Colonic mucosa (tissue), 4 donors: ENCODE measurements at regions not wholly inside any gene's neighbourhood (a gene's known extent, or its start where the extent isn't known, plus 50 kb on each side); places are given as distances from the start of the nearest gene placed in this dataset.

Experiments used
- DNase-seq: peaks from one replicate; pipeline ENCODE4 v3.0.0-alpha.2; 2020
- H3K27ac ChIP-seq: fragments of 200-600 bp; one replicate; pipeline ENCODE4 v1.8.0; 2021
- H3K27me3 ChIP-seq: fragments of 200-600 bp; one replicate; pipeline ENCODE4 v1.8.0; 2021
- H3K36me3 ChIP-seq: fragments of 200-600 bp; one replicate; pipeline ENCODE4 v1.8.0; 2021
- H3K4me1 ChIP-seq: fragments of 200-600 bp; one replicate; pipeline ENCODE4 v1.8.0; 2021; ENCODE audit warnings: mild to moderate bottlenecking
- H3K4me3 ChIP-seq: fragments of 200-600 bp; one replicate; pipeline ENCODE4 v1.8.0; 2021
- H3K9ac ChIP-seq, 2 donors: one replicate each; pipeline ENCODE4 v1.7.0; 2013; ENCODE audit warnings: control low read depth in 2 of 2, low read depth in 2 of 2, low read length in 2 of 2
- H3K9me3 ChIP-seq: fragments of 200-600 bp; one replicate; pipeline ENCODE4 v1.8.0; 2021
- CTCF ChIP-seq: fragments of 200-600 bp; IDR thresholded peaks from one replicate; pipeline ENCODE4 v1.8.0; 2022; ENCODE audit warnings: antibody characterized with exemption, mild to moderate bottlenecking
- intact Hi-C: fragments of 100-400 bp; cut with DNase I; formaldehyde crosslinking; loops from one replicate; pipeline ENCODE4 v1.14.1; 2022
- donor health status: healthy.
- donor health status: DM: no; HTN: no; CAD: no.
- donor health status: DM: no; HTN: no; CAD: no.

GRCh38 chr2:47234456-47234855, 58.1 kb upstream of the CALM2 start:
- no peak overlapping the region for H3K9ac ChIP-seq

GRCh38 chr2:47232738-47233415, 56.6 kb upstream of the CALM2 start:
- Histone ChIP-seq H3K9ac (no peak overlapping the region), H3K4me3 (no peak overlapping the region), H3K4me1 (no peaks in the 10 kb centered on the region), H3K27ac (no peak overlapping the region), H3K36me3 (no peaks in the 10 kb centered on the region), H3K27me3 (no peaks in the 10 kb centered on the region), H3K9me3 (no peaks in the 10 kb centered on the region)
- no peak for DNase-seq
- intact Hi-C loops, result no loop called here
- TF ChIP-seq CTCF, result no peak

More at GRCh38 chr2:47234456-47234855, 58.1 kb upstream of the CALM2 start:
- DNase-seq, result no peak
- Histone ChIP-seq H3K36me3 (no peaks in the 10 kb centered on the region), H3K4me1 (no peaks in the 10 kb centered on the region), H3K27me3 (no peaks in the 10 kb centered on the region), H3K9me3 (no peaks in the 10 kb centered on the region), H3K4me3 (no peak overlapping the region), H3K27ac (no peak overlapping the region)
- TF ChIP-seq CTCF, result no peak
- intact Hi-C loops, result no loop called here

- Histone ChIP-seq H3K4me1 (peaks cover 15% of the 10 kb centered on the region), H3K27me3 (no peaks in the 10 kb centered on the region), H3K36me3 (no peaks in the 10 kb centered on the region), H3K9me3 (no peaks in the 10 kb centered on the region), H3K27ac (no peak overlapping the region), H3K9ac (no peak overlapping the region), H3K4me3 (no peak overlapping the region)
- no peak for TF ChIP-seq CTCF
- no peak for DNase-seq
- intact Hi-C loops, result no loop called here
Observed at GRCh38 chr2:47230418-47230817, 54.1 kb upstream of the CALM2 start.

- Histone ChIP-seq H3K27me3 (no peaks in the 10 kb centered on the region), H3K9me3 (no peaks in the 10 kb centered on the region), H3K27ac (no peak overlapping the region), H3K4me3 (no peak overlapping the region), H3K4me1 (peaks cover 17% of the 10 kb centered on the region), H3K36me3 (no peaks in the 10 kb centered on the region), H3K9ac (no peak overlapping the region)
- no peak for TF ChIP-seq CTCF
- intact Hi-C loops, result no loop called here
- DNase-seq, result no peak
Observed at GRCh38 chr2:47227532-47228279, 51.4 kb upstream of the CALM2 start.

GRCh38 chr2:47226923-47227220, 50.6 kb upstream of the CALM2 start:
- Histone ChIP-seq H3K9me3 (no peaks in the 10 kb centered on the region), H3K4me1 (peaks cover 17% of the 10 kb centered on the region), H3K4me3 (no peak overlapping the region), H3K27me3 (no peaks in the 10 kb centered on the region), H3K36me3 (no peaks in the 10 kb centered on the region), H3K27ac (no peak overlapping the region), H3K9ac (no peak overlapping the region)
- no peak for DNase-seq
- TF ChIP-seq CTCF, result no peak
- intact Hi-C loops, result no loop called here
